ENCODE measurements at regions not wholly inside any gene's neighbourhood (a gene's known extent, or its start where the extent isn't known, plus 50 kb on each side); places are given as distances from the start of the nearest gene placed in this dataset.

GRCh38 chr22:49686495-49687219, 141.0 kb downstream of the BRD1 start:
- TF ChIP-seq CTCF (IDR thresholded peaks at IDR 0.05; ENCODE audit: low read depth, low read length), result no peak
- TF ChIP-seq POLR2A (IDR thresholded peaks at IDR 0.05; ENCODE audit: extremely low read depth, insufficient read length), result no peak
- TF ChIP-seq MAX (IDR thresholded peaks at IDR 0.05; ENCODE audit: low read depth, low read length), result no peak
- no peak for TF ChIP-seq MYC (IDR thresholded peaks at IDR 0.05; ENCODE audit: low read depth, low read length)

All from NB4 (cell line).